ENCODE measurements at regions not wholly inside any gene's neighbourhood (a gene's known extent, or its start where the extent isn't known, plus 50 kb on each side); places are given as distances from the start of the nearest gene placed in this dataset.
"Not testable (repeated sequence)": the region's sequence is repeated elsewhere in the genome, so short reads cannot be mapped to it uniquely, and the experiment has no call there.

DNA sequence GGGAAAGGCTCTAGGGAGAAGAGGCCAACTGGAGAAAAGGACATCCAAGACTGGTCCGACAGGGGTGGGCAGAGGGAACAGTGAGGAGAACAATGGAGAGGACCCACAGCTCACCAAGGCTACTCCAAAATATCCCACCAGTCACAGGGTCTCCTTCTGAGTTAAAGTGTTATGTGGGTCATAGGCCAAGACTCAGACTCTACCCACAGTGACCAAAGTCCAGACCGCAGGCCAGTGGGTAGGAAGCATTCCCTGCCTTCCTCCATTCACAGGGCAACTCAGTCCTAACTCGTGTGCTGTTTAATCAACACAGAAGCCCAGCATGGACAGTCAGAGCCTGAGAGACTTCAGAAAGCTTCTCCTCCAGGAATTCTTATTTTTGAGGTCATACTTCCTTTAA, 260.6 kb downstream of the SMAD2 start:
- DNase-seq: no peak

DNA sequence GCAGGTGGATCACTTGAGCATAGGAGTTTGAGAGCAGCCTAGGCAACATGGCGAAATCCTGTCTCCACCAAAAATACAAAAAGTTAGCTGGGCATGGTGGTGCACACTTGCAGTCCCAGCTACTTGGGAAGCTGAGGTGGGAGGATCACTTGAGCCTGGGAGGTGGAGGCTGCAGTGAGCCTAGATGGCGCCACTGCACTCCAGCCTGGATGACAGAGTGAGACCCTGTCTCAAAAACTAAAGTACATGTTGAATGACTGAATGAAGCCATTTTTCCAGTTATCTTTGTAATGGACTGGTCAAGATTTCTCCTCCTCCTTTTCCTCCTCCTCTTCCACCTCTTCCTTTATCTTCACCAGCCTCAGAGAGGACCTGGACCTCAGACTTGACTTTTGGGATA, 272.0 kb downstream of the SMAD2 start:
- DNase-seq: no peak

DNA sequence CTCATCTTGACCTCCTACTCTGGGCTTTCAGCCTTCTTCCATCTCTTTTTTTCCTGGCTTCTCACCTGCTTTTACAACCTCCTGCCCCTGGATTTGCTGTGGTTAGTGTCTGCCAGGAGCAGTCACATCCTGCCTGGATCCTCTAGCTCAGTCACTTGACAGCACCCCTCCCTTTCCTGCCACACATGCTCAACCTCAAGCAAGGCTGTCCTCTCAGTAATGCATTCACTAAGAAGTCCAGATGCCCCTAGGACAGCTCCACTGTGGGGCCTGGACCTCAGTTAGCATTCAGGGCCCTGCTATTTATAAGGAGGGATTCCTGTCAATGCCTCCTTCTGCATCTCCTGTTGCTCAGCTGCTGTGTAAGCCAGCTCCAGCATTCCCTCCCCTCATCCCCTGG, 275.5 kb downstream of the SMAD2 start:
- no peak for DNase-seq

- no peak for DNase-seq
These were observed 285.6 kb downstream of the SMAD2 start for GRCh38 chr18:47644896-47645295.

DNA sequence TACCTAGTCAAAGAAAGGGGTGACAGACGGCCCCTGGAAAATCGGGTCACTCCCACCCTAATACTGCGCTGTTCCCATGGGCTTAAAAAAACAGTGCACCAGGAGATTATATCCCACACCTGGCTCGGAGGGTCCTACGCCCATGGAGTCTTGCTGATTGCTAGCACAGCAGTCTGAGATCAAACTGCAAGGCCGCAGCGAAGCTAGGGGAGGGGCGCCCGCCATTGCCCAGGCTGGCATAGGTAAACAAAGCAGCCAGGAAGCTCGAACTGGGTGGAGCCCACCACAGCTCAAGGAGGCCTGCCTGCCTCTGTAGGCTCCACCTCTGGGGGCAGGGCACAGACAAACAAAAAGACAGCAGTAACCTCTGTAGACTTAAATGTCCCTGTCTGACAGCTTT, 292.9 kb downstream of the SMAD2 start:
- not testable (repeated sequence) for DNase-seq

DNA sequence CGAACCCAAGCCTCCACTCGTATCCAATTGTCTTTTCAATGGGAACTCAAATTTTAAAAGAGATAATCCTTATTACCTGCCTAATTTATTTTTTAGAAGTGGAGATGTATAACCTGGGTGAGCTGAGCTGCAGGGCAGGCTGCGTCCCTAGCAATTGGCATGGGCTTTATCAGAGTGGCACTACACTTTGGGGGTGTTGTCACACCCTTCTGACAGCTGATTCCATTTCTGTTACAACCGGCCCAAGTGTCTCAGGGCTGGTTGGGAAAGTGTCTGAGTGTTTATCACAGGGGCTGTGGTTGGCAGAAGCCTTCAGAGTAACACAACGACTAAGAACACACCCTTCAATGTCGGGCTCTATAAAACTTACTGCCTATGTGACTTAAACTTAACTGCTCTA, 295.0 kb downstream of the SMAD2 start:
- no peak for DNase-seq

DNA sequence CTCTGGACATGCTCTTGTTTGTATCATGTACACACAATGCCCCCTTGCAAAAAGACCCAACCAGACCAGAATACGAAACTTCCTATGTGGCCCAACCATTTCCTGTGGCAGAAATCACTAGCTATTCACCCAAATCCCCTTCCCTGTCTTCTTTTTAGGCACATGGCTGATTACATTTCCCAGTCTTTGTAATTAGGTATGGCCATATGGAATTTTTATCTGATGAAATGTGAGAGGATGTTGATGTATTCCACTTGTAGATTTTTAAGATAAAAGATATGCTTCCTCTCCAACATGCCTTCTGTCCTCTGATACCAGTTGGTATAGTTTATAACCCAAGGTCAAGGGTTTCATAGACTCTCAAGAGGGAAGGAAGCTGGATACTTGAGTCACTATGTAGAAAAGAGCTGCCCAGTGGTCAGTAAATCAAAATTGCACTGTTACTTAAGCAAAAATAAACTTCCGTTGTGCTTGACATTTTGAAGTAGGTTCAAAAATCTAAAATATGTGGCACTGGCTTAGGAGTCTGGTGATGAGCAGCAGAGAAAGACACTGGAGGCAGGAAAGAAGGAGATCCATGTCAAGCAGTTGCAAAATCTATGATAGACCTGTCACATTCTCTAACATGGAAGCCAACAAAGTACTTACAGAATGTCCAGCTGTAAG, 297.4 kb downstream of the SMAD2 start:
- DNase-seq: no peak

DNA sequence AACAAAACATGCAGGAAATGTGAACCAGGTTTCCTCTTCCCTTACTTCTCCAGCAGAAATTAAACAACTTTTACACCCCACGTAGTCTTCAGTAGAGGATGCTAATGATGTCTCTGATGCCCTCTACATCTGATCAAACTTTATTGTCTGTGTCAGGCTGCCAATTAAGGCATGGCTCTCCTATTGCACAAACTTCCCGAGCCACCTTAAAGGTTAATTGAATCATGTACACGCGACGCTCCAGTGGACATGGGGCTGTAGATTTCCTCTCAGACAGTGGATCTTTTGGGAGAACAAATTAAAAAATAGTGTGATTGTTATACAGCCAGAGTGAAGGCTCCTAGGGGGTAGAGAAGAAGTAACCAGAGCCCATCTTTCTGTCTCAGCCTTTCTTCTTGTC, 301.6 kb downstream of the SMAD2 start:
- no peak for DNase-seq

DNA sequence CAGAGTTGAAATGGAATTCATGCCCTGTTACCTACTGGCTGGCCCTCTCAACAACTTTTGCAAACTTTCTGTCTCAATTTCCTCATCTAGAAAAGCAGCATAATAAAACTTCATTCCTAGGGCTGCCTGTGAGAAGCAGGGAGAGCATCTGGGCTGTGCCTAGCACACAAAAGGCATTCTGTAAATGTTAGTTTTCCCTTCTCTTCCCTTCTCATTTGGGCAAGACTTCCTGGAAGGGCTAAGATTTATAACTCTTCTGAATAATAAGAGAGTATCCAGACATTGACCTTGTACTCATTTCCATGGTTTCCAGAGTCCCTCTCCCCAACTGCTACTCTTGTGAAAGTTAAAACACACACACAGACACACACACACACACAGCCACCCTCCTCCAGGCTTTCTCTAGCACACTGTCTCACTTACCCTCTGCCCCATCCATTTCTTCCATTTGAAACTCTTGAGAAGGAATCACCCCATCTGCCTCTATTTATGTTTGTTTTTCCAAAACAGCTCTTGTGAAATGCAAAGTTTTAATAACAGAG, 302.1 kb downstream of the SMAD2 start:
- no peak for DNase-seq

DNA sequence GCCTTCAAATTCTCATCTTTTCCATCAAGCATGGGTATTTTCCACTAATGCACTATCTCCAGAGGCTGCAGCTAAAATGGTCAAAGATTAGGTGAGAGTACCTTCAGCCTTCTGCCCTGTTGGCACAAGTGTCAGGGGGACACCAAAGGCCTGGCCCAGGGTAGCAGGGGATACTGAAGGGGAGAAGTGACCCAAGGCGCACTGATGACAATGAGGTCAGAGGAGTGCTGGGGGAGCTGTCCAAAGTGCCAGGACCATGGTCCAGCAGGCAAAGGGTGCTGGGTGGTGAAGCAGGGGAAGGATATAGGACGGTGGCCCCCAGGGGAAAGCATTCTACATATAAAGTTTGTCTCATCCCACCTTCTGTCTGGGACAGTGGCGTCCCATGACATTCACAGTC, 303.4 kb downstream of the SMAD2 start:
- no peak for DNase-seq

GRCh38 chr18:47619771-47620448, 310.5 kb downstream of the SMAD2 start:
- no peak for DNase-seq

DNA sequence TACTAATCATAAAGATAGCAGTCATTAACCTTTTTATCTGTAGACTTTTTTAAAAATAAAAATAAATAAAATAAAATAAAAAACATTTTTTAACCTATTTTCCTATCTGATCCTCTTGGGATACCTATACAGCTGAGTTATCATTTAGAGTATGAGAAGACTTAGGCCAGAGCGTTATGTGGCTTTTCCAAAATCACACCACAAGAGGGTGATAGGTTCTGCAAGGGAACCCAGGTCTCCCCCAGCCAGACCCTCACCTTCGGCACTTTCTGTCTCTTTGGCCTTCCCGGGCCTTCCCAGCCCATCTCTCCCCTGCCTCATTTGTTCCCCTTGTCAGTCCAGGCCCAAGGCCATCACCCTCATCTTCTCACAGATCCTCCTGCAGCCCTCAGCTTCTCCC, 311.7 kb downstream of the SMAD2 start:
- DNase-seq: no peak

GRCh38 chr18:47615043-47615442, 315.4 kb downstream of the SMAD2 start:
- DNase-seq: no peak

DNA sequence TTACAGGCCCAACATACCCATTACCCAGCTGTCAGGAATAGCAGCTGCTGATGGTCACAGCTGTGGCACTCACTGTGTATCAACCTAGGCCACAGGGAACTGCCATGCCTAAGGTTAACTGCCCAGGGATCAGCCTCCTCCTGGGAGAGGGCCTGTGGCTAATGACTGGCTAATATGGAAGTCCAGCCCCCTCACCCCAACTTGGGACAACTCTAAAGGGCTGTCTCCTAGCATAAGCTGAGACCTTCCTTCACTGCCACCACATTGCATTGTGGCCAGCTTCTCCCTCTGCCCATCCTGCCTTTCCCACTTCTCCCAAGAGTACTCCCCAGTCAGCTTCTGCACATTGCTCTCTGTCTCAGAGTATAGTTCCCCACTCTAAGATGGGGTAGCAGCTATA, 316.5 kb downstream of the SMAD2 start:
- DNase-seq: no peak

GRCh38 chr18:47611649-47612048, 318.8 kb downstream of the SMAD2 start:
- no peak for DNase-seq

DNA sequence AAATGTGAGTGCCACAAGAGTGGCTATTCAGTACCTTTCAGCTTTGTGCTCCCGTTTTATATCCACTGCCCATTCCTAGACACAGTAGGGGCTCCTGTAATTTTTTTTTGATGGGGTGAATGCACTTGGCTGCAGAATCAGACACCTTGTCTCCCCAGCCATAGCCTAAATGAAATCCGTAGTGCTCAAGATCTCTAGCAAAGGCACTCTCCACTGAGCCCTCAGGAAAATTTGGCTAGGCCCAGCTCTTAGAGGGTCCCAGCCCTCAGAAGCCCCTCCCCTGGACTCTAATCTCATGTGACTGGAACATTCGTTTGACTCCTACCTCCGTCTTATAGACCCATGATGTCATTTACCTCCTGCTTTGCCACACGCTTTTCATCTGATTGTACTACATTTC, 323.9 kb downstream of the SMAD2 start:
- DNase-seq: no peak

GRCh38 chr18:47605093-47605492, 325.4 kb downstream of the SMAD2 start:
- no peak for DNase-seq

DNA sequence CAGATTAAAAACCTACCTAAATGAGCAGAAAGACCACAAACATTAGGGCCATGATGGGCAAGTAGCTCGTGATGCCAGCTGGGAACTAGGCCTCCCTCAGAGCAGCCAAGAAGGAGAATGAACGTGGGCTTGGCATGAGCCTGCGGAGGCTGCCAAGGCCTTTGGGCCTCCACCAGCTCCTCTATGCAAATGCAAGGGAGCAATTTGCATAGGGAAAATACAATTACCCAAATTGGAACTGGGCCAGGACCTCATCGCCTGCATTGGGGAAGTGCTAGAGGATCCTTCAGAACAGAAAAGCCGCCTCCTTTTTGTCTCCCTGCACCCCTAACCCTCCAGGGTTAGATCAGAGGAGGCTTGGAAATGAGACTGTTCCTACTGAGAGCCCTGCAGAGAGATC, 326.4 kb downstream of the SMAD2 start:
- no peak for DNase-seq

GRCh38 chr18:47603158-47603557, 327.3 kb downstream of the SMAD2 start:
- no peak for DNase-seq

GRCh38 chr18:47602273-47602897, 328.1 kb downstream of the SMAD2 start:
- no peak for DNase-seq

DNA sequence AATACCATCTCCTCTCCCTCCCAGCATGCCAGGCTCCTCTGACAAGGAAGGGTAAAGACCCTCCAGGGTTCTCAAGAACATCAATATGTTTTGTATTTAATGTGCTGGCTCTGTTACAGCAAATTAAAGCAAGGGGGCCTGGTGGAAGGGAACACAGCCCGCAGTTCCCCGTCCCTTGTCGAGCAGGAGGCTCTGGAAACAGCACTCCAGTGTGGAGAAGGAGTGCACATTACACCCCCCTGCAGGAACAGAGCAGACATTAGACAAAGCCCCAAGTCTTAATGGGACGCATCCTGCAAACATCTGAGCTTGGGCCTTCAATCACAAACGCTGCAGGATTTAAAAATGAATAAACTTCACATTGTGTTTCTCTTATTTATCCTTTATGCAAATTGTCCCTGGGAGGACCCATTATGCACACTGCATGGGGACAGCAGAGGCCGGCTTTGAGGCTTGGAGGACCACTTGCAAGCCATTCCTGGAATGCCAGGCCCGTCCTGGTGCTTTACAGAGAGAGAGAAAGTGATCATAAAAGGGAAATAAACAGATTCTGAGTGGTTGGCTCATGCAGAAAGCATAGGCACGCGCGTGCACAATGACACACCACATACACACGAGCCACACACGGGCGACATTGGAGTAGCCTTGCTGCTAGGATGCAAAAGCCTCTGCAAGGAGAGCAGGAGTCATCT, 328.7 kb downstream of the SMAD2 start:
- peak; percentile 13 for DNase-seq

- DNase-seq: no peak
These were observed 334.5 kb downstream of the SMAD2 start for GRCh38 chr18:47595831-47596501.

Data from skin of body (tissue), 1 donor.